ENCODE measurements at regions not wholly inside any gene's neighbourhood (a gene's known extent, or its start where the extent isn't known, plus 50 kb on each side); places are given as distances from the start of the nearest gene placed in this dataset.
A peak's percentile ranks its signal among the peaks of the same experiment; 100 is the strongest.

GRCh38 chr11:57900320-57900719 is 123.4 kb upstream of the OR9Q1 start:
- DNase-seq (ENCODE audit: low spot score in 2 of 2) = no peak
- Histone ChIP-seq H3K4me3 (no peak overlapping the region), H3K27ac (no peak overlapping the region), H3K36me3 (no peaks in the 10 kb centered on the region), H3K27me3 (no peaks in the 10 kb centered on the region), H3K4me1 (no peaks in the 10 kb centered on the region), H3K9me3 (no peaks in the 10 kb centered on the region)
- intact Hi-C loops (cut with DNase I; ENCODE audit: low total_unique reads) = no loop called here
- no peak for TF ChIP-seq POLR2A (IDR thresholded peaks at IDR 0.05)
- no peak for TF ChIP-seq POLR2AphosphoS5 (IDR thresholded peaks at IDR 0.05)
- TF ChIP-seq, protein P1, sequence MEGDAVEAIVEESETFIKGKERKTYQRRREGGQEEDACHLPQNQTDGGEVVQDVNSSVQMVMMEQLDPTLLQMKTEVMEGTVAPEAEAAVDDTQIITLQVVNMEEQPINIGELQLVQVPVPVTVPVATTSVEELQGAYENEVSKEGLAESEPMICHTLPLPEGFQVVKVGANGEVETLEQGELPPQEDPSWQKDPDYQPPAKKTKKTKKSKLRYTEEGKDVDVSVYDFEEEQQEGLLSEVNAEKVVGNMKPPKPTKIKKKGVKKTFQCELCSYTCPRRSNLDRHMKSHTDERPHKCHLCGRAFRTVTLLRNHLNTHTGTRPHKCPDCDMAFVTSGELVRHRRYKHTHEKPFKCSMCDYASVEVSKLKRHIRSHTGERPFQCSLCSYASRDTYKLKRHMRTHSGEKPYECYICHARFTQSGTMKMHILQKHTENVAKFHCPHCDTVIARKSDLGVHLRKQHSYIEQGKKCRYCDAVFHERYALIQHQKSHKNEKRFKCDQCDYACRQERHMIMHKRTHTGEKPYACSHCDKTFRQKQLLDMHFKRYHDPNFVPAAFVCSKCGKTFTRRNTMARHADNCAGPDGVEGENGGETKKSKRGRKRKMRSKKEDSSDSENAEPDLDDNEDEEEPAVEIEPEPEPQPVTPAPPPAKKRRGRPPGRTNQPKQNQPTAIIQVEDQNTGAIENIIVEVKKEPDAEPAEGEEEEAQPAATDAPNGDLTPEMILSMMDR (IDR thresholded peaks at IDR 0.05) = no peak

- Histone ChIP-seq H3K4me3 (no peak overlapping the region), H3K4me1 (no peaks in the 10 kb centered on the region), H3K9me3 (no peaks in the 10 kb centered on the region), H3K36me3 (no peaks in the 10 kb centered on the region), H3K27me3 (no peaks in the 10 kb centered on the region), H3K27ac (no peak overlapping the region)
- no peak for DNase-seq (ENCODE audit: low spot score in 2 of 2)
- intact Hi-C loops (cut with DNase I; ENCODE audit: low total_unique reads) = no loop called here
- TF ChIP-seq, protein P1 (IDR thresholded peaks at IDR 0.05) = no peak
These were observed 122.4 kb upstream of the OR9Q1 start for GRCh38 chr11:57901278-57901677.

DNA sequence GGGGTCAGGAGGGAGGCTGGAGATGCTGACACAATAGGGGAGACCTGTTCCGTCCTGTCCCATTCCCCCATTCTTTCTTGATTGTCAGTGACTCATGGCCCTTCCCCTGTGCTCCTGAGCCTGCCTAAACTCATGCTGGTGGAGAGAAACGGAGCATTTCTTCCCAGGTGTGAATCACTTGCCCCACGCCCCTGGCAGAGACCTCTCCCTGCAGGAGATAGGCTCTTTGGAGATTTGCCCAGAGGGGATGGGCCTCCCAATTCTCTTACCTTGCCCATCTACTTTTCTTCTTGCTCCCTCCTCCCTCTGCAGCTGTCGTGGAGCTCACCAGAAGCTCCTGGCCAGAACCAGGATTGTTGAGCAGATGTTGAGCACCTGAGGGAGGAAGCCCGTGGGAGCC is 121.9 kb upstream of the OR9Q1 start:
- DNase-seq (ENCODE audit: low spot score in 2 of 2) = no peak
- intact Hi-C loops (cut with DNase I; ENCODE audit: low total_unique reads) = no loop called here
- Histone ChIP-seq H3K27ac (no peak overlapping the region), H3K4me1 (no peaks in the 10 kb centered on the region), H3K27me3 (no peaks in the 10 kb centered on the region), H3K4me3 (no peak overlapping the region), H3K9me3 (no peaks in the 10 kb centered on the region), H3K36me3 (no peaks in the 10 kb centered on the region)
- TF ChIP-seq, protein P1 (IDR thresholded peaks at IDR 0.05) = no peak
- TF ChIP-seq POLR2A (IDR thresholded peaks at IDR 0.05) = no peak
- no peak for TF ChIP-seq POLR2AphosphoS5 (IDR thresholded peaks at IDR 0.05)

GRCh38 chr11:57903011-57903410 is 120.7 kb upstream of the OR9Q1 start:
- Histone ChIP-seq H3K4me1 (no peaks in the 10 kb centered on the region), H3K36me3 (no peaks in the 10 kb centered on the region), H3K27ac (peak overlapping the region; percentile 61 to 63), H3K4me3 (no peak overlapping the region), H3K27me3 (no peaks in the 10 kb centered on the region), H3K9me3 (no peaks in the 10 kb centered on the region)
- TF ChIP-seq POLR2AphosphoS5 (IDR thresholded peaks at IDR 0.05) (no peak), POLR2A (IDR thresholded peaks at IDR 0.05) (no peak)
- TF ChIP-seq, protein P1 (IDR thresholded peaks at IDR 0.05) = no peak
- DNase-seq (ENCODE audit: low spot score in 2 of 2) = no peak
- intact Hi-C loops (cut with DNase I; ENCODE audit: low total_unique reads) = no loop called here

GRCh38 chr11:57903441-57904123 is 120.1 kb upstream of the OR9Q1 start:
- Histone ChIP-seq H3K4me3 (peak overlapping the region in 2 of 3 donors; percentile 13 to 40), H3K27me3 (no peaks in the 10 kb centered on the region), H3K4me1 (no peaks in the 10 kb centered on the region), H3K36me3 (no peaks in the 10 kb centered on the region), H3K27ac (peak overlapping the region; percentile 61 to 63), H3K9me3 (no peaks in the 10 kb centered on the region)
- TF ChIP-seq, protein P1 (IDR thresholded peaks at IDR 0.05) = no peak
- TF ChIP-seq POLR2AphosphoS5 (IDR thresholded peaks at IDR 0.05) (peak in 1 of 3 donors; percentile 30), POLR2A (IDR thresholded peaks at IDR 0.05) (no peak)
- intact Hi-C loops (cut with DNase I; ENCODE audit: low total_unique reads) = no loop called here
- peak; percentile 74 to 75 for DNase-seq (ENCODE audit: low spot score in 2 of 2)
